Ishikawa (cell line): ENCODE measurements at regions not wholly inside any gene's neighbourhood (a gene's known extent, or its start where the extent isn't known, plus 50 kb on each side); places are given as distances from the start of the nearest gene placed in this dataset.

ENCODE experiments used
- CEBPB ChIP-seq: IDR thresholded peaks from 2 replicates; pipeline ENCODE4 v1.6.1; 2012
- CREB1 ChIP-seq: IDR thresholded peaks from 2 replicates; pipeline ENCODE4 v1.6.1; 2012; ENCODE audit warnings: low read depth
- EGR1 ChIP-seq: IDR thresholded peaks from 2 replicates; pipeline ENCODE4 v1.6.1; 2012
- EP300 ChIP-seq: IDR thresholded peaks from 2 replicates; pipeline ENCODE4 v1.6.1; 2012; ENCODE audit warnings: borderline replicate concordance
- FOXM1 ChIP-seq: IDR thresholded peaks from 2 replicates; pipeline ENCODE4 v1.6.1; 2012; ENCODE audit warnings: low read depth, borderline replicate concordance
- NFIC ChIP-seq: IDR thresholded peaks from 2 replicates; pipeline ENCODE4 v1.6.1; 2012
- RAD21 ChIP-seq: IDR thresholded peaks from 2 replicates; pipeline ENCODE4 v1.6.1; 2012; ENCODE audit warnings: low read depth
- TAF1 ChIP-seq: IDR thresholded peaks from 2 replicates; pipeline ENCODE4 v1.6.1; 2012; ENCODE audit warnings: low read depth, mild to moderate bottlenecking
- TEAD4 ChIP-seq: IDR thresholded peaks from 2 replicates; pipeline ENCODE4 v1.6.1; 2012
- YY1 ChIP-seq: IDR thresholded peaks from 2 replicates; pipeline ENCODE4 v1.6.1; 2012; ENCODE audit warnings: low read depth
- TF ChIP-seq, protein P1 (sequence below): IDR thresholded peaks from 2 replicates; pipeline ENCODE4 v1.6.1; 2012; ENCODE audit warnings: low read depth, mild to moderate bottlenecking
- TF ChIP-seq, protein P2 (sequence below): IDR thresholded peaks from 2 replicates; pipeline ENCODE4 v1.6.1; 2012
- TF ChIP-seq, protein P3 (sequence below): IDR thresholded peaks from 2 replicates; pipeline ENCODE4 v1.6.1; 2012

DNA sequence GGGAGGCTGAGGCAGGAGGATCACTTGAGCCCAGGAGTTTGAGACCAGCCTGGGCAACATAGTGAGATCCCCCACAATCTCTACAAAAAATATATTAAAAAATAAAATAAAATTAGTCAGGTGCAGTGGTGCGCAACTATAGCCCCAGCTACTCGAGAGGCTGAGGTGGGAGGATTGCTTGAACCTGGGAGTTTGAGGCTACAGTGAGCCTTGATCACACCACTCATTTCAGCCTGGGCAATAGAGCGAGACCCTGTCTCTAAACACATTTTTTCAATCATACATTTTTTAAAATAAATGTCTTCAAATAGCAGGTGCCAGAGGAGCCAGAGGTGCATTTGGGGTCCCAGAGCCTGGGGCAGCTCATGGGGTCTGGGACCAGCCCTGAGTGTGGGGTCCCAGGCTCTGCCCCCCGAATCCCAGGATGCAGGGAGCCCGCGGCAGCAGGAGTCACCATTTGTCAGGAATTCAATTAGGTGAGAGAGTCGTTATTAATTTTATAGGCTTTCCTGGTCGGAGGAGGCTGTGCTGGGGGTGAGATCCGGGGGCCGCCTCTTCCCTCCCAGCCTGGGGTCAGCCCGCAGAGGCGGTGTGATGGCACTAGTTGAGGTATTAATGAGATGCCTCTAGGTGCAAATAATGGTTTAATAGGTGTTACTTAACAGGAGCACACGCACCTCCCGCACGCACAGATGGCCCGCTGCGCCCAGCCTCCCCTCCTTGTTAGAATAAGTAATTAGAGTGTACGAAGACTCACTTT, 78.3 kb downstream of the MICALL2 start:
- TF ChIP-seq, protein P1, sequence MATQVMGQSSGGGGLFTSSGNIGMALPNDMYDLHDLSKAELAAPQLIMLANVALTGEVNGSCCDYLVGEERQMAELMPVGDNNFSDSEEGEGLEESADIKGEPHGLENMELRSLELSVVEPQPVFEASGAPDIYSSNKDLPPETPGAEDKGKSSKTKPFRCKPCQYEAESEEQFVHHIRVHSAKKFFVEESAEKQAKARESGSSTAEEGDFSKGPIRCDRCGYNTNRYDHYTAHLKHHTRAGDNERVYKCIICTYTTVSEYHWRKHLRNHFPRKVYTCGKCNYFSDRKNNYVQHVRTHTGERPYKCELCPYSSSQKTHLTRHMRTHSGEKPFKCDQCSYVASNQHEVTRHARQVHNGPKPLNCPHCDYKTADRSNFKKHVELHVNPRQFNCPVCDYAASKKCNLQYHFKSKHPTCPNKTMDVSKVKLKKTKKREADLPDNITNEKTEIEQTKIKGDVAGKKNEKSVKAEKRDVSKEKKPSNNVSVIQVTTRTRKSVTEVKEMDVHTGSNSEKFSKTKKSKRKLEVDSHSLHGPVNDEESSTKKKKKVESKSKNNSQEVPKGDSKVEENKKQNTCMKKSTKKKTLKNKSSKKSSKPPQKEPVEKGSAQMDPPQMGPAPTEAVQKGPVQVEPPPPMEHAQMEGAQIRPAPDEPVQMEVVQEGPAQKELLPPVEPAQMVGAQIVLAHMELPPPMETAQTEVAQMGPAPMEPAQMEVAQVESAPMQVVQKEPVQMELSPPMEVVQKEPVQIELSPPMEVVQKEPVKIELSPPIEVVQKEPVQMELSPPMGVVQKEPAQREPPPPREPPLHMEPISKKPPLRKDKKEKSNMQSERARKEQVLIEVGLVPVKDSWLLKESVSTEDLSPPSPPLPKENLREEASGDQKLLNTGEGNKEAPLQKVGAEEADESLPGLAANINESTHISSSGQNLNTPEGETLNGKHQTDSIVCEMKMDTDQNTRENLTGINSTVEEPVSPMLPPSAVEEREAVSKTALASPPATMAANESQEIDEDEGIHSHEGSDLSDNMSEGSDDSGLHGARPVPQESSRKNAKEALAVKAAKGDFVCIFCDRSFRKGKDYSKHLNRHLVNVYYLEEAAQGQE: no peak
- TF ChIP-seq NFIC (no peak), YY1 (no peak), EGR1 (no peak), EP300 (no peak), TAF1 (no peak), CREB1 (no peak), RAD21 (no peak), FOXM1 (no peak), CEBPB (no peak), TEAD4 (no peak)
- TF ChIP-seq, protein P2, sequence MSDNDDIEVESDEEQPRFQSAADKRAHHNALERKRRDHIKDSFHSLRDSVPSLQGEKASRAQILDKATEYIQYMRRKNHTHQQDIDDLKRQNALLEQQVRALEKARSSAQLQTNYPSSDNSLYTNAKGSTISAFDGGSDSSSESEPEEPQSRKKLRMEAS: no peak
- TF ChIP-seq, protein P3, sequence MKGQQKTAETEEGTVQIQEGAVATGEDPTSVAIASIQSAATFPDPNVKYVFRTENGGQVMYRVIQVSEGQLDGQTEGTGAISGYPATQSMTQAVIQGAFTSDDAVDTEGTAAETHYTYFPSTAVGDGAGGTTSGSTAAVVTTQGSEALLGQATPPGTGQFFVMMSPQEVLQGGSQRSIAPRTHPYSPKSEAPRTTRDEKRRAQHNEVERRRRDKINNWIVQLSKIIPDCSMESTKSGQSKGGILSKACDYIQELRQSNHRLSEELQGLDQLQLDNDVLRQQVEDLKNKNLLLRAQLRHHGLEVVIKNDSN: no peak
